ENCODE measurements at regions not wholly inside any gene's neighbourhood (a gene's known extent, or its start where the extent isn't known, plus 50 kb on each side); places are given as distances from the start of the nearest gene placed in this dataset.

DNA sequence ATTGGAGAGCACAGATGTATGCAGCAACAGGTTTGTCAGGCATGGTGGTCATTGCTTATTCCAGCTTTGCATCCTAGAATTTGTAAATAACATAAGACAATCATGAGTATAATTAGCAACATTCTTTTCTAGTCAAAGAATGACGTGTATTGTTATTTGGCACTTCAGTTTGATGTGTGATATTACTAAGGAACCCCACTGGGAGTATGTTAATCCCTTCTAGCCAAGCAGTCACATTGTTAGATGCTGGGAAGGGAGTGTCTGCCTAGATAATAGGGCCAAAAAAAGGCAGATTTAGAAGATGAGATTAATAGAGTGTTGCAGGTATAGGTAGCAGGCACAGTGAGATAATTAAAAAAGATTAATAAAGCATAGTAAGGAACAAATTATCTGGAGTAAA is 159.2 kb upstream of the WDFY3 start:
- TF ChIP-seq, protein P1, sequence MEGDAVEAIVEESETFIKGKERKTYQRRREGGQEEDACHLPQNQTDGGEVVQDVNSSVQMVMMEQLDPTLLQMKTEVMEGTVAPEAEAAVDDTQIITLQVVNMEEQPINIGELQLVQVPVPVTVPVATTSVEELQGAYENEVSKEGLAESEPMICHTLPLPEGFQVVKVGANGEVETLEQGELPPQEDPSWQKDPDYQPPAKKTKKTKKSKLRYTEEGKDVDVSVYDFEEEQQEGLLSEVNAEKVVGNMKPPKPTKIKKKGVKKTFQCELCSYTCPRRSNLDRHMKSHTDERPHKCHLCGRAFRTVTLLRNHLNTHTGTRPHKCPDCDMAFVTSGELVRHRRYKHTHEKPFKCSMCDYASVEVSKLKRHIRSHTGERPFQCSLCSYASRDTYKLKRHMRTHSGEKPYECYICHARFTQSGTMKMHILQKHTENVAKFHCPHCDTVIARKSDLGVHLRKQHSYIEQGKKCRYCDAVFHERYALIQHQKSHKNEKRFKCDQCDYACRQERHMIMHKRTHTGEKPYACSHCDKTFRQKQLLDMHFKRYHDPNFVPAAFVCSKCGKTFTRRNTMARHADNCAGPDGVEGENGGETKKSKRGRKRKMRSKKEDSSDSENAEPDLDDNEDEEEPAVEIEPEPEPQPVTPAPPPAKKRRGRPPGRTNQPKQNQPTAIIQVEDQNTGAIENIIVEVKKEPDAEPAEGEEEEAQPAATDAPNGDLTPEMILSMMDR (IDR thresholded peaks at IDR 0.05; ENCODE audit: low read depth, low read length, missing input control), result no peak
- TF ChIP-seq FOXA1 (IDR thresholded peaks at IDR 0.05), result no peak
- TF ChIP-seq RAD21 (IDR thresholded peaks at IDR 0.05), result no peak
- TF ChIP-seq TAF1 (conservative IDR thresholded peaks at IDR 0.05), result no peak
